ELF-1 (cell line): ENCODE measurements at regions not wholly inside any gene's neighbourhood (a gene's known extent, or its start where the extent isn't known, plus 50 kb on each side); places are given as distances from the start of the nearest gene placed in this dataset.

ENCODE experiments used
- DNase-seq: peaks from one replicate; pipeline ENCODE4 v3.0.0-alpha.2; 2016; ENCODE audit warnings: low read depth, low spot score

- peak; percentile 38 for DNase-seq
Measured at GRCh38 chr18:40019797-40020392, 1935.1 kb upstream of the PIK3C3 start.

DNA sequence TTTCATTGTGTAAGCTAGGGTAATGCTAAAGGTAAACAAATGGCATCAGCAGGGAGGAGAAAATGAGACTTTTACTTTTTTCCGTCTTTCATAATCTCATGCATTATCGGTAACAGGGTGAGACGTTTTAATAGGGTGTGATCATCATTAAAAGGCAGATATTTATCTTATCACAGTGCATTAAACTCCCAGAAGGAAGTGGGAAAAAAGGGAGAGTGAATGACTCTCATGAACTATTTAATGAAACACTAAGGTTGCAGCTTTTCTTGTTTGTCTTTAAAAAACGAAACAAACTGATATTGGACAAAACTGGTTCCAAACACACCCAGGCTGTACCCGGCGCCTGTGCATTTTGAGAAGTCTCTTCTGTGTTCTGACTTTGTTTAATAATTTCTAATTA lies 1936.8 kb upstream of the PIK3C3 start:
- DNase-seq: no peak

DNA sequence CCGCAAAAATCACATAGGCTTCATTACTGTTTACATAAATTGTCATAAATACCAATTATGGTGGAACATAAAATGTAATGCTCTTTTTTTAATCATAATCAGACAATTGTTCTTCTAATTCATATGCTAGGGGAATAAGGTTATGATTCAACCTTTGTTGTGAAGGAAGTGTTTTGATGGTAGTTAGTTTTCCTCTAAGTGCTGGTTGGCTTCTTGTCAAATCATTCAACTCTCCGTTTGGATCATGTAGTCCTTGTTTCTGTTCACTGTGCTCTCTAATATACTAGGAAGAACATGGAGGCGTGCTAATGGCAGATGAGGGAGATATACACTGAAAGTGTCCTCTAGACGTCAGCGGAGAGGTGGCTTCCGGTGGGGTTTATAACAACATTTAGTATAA lies 1938.0 kb upstream of the PIK3C3 start:
- DNase-seq: no peak

GRCh38 chr18:40016405-40016804 lies 1938.6 kb upstream of the PIK3C3 start:
- DNase-seq: no peak

- no peak for DNase-seq
Measured at GRCh38 chr18:40013001-40013609, 1941.9 kb upstream of the PIK3C3 start.

DNA sequence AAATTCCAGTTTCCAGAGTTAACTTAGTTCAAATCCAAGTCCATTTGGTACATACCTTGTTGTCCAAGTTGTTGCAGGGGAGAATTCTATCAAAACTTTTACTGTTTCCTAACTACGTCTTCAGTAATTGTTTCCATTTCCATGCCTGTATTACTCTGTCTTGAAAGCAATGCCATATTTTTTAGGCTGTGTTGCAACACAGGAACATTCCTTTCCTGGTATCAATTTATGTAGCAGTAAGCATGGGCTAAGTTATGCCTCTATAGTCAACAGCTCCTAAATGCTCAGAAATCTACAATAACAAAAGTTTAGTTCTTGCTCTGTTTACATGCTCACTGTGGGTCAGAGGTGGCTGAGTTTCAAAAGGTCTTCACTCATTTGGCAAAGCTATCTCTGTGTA lies 1943.8 kb upstream of the PIK3C3 start:
- no peak for DNase-seq

- peak; percentile 49 for DNase-seq
Measured at GRCh38 chr18:40006634-40007033, 1948.4 kb upstream of the PIK3C3 start.

- no peak for DNase-seq
Measured at GRCh38 chr18:40004246-40004645, 1950.8 kb upstream of the PIK3C3 start.

GRCh38 chr18:39998317-39998716 lies 1956.7 kb upstream of the PIK3C3 start:
- no peak for DNase-seq

DNA sequence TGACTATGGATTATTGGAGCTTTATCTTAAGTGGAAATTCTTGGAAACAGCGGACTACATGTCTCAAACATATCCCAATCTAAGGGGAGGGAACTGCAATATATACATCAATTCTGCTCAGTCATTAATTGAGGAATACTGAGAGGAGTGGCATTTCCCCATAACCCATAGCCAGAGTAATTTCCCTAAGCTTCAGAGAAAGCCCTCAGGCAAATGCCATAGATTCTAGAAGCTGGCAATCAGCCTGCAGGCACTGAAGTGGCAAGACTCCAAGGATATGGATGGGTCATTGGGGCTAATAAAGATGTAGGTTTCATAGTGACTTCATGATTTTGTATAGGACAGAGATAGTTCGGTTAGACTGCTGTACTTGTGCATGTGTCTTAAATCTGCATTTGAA lies 1960.5 kb upstream of the PIK3C3 start:
- DNase-seq: peak; percentile 10

DNA sequence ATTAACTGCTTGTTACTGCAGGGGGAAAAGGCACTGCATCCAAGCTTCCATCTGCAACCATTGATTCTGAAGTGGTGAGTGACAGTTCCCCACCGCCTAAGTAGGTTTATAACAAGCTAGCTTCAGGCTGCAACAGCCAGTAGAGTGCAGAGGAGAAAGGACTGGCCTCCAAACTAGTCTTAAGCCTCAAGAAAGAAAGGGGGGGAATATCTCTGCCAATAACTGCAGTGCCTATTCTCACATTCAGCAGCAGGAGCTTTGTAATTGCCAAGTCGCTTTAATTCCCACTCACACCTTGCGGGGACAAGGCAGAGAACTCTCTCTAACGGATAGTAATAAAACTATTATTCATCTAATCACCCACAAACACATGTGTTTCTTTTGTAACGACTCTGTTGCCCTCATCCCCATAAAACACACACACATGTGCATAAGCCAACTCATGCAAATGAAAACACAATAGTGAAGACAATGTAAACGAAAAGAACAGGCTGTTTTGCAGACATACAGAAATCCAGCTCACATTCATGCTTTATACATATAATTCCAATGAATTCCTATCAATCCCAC lies 1963.3 kb upstream of the PIK3C3 start:
- DNase-seq: peak; percentile 3

GRCh38 chr18:39990540-39990939 lies 1964.5 kb upstream of the PIK3C3 start:
- DNase-seq: peak; percentile 4

GRCh38 chr18:39976771-39977170 lies 1978.3 kb upstream of the PIK3C3 start:
- DNase-seq: no peak

GRCh38 chr18:39972521-39972920 lies 1982.5 kb upstream of the PIK3C3 start:
- no peak for DNase-seq

DNA sequence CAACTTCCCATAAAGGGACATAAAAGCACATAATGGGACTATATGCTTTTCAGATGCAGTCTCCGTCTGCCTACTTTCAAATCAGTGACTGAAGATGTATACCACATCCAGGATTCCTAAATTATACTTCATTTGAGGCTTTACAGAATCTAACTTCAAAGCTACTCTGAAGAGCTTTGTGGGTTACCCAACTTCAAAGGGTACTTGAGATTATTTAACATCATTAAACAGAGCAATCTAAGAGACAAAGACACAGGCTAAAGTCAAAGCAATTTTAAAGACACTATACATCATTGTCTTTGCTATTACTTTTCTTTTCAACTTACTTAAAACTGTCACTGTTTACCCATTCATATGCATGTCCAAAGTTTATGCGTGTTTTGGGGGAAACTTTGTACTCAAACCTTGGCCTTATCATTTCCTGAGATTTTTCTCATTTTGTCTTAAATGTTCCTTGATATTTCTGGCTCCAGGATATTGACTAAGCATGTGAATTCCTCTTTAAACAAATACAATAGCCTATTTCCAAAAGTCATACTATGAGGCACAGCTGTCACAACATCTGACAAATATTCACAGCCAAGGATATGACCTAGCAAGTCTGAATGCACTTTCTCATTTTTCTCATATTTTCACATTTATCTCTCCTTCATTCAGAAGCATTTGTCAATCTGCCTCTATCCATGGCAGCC lies 1985.1 kb upstream of the PIK3C3 start:
- no peak for DNase-seq

- peak; percentile 18 for DNase-seq
Measured at GRCh38 chr18:39966275-39966674, 1988.8 kb upstream of the PIK3C3 start.

GRCh38 chr18:39962546-39962945 lies 1992.5 kb upstream of the PIK3C3 start:
- DNase-seq: no peak

- DNase-seq: no peak
Measured at GRCh38 chr18:39960550-39960949, 1994.5 kb upstream of the PIK3C3 start.

DNA sequence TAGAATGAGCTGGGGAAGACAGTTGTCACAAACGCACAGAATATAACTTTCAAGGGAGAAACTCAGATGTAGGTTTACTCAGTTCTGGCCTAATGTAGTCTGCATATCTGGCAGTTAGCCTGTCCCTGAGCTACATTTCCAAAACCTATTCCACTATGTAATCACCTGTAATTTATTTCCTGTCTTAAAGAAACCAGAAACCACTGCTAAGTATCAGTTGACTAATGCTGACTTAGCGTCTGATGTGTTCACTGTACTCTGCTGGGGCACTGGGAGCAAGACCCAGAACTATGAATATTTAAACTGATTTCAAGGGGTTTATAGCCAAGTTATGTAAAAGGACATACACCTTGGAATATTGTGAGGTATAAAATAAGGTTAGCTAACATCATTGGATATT lies 1995.2 kb upstream of the PIK3C3 start:
- no peak for DNase-seq

DNA sequence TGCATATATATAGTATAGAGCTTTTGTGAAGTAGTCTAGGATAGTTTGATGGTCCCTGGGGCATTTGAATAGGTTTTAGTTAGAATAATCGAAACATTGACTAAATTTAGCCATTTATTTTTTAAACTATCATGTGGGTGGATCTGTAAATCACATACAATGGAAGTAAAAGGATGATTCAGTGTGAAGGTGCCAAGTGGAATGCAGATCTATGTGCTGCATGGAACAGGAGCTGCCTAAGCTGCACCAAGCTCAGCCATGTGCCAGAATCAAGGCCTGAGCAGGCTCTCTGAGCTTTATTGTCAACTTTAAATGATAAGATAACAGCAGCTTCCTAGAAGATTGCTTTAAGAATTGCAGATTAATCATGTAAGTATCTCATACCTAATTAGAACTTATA lies 1996.2 kb upstream of the PIK3C3 start:
- no peak for DNase-seq

DNA sequence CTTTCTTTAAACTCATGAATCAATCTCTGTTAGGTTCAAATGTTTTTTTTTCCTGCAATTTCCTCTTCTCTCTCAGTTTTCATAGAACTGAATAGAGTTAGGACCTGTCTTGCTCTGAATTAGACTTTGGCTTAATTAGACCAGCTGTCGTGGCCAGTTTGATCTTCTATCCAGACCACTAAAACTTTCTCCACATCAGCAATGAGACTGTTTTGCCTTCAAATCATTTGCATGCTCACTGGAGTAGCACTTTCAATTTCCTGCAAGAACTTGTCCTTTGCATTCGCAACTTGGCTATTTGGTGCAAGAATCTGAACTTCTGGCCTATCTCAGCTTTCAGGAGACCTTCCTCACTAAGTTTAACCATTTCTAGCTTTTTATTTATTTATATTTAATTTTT lies 2002.2 kb upstream of the PIK3C3 start:
- DNase-seq: no peak

GRCh38 chr18:39951142-39951720 lies 2003.8 kb upstream of the PIK3C3 start:
- no peak for DNase-seq
